ENCODE measurements at regions not wholly inside any gene's neighbourhood (a gene's known extent, or its start where the extent isn't known, plus 50 kb on each side); places are given as distances from the start of the nearest gene placed in this dataset.
"Not testable (repeated sequence)": the region's sequence is repeated elsewhere in the genome, so short reads cannot be mapped to it uniquely, and the experiment has no call there.

DNA sequence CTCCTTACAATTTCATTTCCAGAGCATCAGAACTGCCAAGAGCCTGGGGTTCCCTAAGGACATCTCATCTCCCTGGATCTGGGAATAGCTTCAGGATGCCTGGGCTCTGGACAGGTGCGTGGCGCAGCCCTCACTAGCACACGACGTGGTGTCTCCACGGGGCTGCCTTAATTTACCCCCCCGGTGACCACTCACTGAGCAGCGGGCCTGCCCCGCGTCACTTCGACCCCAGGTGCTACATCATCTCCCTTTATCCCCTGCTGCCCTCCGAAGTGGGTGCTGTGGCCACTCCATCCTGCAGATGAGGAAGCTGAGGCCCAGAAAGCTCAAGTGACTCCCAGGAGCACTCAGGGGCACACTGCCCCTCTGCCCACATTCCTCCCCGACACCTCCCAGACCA lies 177.8 kb upstream of the SFSWAP start:
- intact Hi-C loops (cut with micrococcal nuclease), result no loop called here

DNA sequence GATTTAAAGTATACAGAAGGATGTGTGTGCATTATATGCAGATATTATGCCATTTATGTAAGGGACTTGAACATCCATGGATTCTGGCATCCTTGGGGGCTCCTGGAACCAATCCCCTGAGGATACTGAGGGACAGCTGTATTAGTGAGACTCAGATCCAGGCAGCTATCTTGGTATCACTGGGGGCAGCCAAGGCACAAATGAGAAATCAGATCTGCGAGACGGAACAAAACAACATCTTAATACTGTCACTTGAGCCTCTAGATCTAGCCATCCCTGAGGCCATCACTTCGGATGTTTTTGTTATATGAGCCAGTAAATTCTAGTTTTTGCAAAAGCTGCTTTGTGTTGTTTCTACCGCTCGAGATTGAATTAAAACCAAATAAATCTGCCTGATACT lies 175.1 kb upstream of the SFSWAP start:
- intact Hi-C loops (cut with micrococcal nuclease), result no loop called here

DNA sequence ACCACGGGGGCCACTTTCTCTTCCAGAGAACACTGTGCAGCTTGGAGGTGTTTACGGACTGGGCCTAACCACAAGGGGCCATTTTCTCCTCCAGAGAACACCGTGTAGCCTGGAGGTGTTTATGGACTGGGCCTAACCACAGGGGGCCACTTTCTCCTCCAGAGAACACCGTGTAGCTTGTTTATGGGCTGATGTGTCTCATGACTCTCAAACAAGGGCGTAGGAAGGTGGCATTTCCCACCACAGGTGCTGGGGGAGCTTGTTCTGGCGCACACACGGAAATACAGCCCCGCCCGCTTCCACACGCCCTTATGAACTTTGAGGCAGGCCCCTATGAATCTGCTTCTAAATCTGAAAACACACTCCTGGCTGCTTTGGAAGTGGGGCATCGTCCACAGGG lies 174.6 kb upstream of the SFSWAP start:
- intact Hi-C loops (cut with micrococcal nuclease), result no loop called here

DNA sequence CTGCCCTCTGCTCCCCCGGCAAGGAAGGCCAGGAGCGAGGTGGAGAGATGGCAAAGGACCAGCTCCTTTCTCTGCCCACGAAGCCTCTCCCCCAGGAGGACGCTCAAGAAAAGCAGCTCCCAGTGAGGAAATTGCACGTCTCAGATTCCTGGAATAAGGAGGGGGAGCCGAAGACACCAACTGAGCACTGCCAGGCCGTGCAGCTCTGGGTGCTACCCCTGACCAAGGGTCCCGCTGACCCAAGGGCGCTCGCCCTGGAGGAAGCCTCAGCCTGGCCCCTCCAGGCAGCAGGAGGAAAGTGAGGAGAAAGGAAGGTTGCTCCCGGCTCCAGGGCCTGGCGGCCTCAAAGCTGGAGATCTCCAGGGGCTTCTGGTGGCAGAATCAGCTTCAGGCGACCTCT lies 174.1 kb upstream of the SFSWAP start:
- intact Hi-C loops (cut with micrococcal nuclease), result no loop called here

DNA sequence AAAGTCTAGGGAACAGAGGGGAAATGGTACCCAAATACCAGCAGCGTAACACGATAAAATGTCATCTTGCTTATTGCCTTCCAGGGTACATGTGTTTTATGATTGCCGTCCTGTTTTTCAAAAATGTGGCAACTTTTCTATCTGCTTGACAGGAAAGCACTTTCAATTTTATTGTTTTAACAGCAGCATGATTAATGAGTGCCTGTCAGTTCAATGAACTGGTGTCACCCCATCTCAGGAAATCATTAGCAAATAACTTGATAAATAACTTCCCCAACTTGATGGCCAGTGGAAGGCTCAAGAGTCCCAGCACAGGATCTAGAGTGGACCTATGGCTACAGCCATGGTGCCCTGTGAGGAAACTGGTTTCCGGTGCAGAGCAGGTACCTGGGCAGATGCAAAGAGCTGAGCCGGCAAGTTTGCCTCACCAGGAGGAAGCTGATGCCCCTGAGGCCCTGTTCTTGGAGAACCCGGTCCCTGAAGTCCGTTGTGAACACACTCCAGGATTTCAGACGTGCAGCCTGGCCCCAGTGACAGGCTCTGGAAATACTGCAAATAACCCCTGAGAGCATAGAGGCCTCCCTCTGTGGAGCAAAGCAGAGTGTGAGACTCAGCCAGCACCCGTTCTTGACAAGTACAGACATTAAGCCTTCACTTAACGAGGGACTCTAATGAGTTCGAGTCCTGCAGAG lies 173.5 kb upstream of the SFSWAP start:
- intact Hi-C loops (cut with micrococcal nuclease), result no loop called here

DNA sequence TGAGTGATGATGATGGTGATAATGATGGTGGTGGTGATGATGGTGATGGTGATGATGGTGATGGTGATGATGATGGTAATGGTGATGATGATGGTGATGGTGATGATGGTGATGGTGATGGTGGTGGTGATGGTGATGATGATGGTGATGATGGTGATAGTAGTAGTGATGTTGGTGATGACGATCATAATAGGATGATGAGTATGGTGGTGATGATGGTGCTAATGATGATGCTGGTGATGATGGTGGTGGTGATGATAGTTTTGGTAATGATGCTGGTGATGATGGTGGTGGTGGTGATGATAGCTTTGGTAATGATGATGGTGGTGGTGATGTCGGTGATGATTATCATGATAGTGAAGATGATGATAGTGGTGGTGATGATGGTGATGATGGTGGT lies 171.5 kb upstream of the SFSWAP start:
- intact Hi-C loops (cut with micrococcal nuclease), result no loop called here

DNA sequence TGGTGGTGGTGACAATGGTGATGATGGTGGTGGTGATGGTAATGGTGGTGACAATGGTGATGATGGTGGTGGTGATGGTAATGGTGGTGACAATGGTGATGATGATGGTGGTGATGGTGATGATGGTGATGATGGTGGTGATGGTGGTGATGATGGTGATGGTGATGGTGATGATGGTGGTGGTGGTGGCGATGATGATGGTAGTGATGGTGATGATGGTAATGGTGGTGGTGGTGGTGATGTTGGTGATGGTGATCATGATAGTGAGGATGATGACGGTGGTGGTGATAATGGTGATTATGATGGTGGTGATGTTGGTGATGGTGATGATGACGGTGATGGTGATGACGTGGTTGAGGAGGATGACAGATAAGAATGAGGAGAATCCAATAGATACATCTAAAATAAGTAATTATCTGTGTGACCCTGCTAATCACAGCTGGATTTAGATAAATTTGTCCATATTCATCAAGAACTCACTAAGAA lies 170.7 kb upstream of the SFSWAP start:
- intact Hi-C loops (cut with micrococcal nuclease), result no loop called here

DNA sequence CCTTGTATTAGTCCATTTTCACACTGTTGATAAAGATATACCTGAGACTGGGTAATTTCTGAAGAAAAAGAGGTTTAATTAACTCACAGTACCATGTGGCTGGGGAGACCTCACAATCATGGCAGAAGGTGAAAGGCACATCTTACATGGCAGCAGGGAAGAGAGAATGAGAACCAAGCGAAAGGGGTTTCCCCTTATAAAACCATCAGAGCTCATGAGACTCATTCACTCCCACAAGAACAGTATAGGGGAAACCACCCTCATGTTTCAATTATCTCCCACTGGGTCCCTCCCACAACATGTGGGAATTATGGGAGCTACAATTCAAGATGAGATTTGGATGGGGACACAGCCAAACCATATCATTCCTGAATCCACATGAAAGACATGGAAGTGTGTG lies 169.4 kb upstream of the SFSWAP start:
- intact Hi-C loops (cut with micrococcal nuclease), result not testable (repeated sequence)

DNA sequence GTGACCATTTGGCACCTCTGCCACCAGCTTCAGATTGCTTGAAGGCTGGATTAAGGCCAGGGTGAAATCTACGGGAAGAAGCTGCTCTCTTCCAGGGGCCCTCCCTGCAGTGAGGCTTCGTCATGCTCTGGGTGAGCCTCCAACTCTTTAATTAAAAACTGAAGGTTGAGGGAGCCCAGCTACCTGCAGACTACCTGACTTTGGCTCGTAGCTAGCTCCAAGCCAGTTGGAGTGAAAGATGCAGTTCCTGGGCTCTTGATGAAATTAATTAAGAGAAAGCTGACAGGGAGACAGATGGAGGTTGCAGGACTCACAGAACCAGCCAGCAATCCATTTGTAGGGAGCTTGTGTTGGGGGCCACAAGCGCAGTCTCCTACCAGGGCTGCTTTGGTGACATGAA lies 168.5 kb upstream of the SFSWAP start:
- intact Hi-C loops (cut with micrococcal nuclease), result no loop called here

DNA sequence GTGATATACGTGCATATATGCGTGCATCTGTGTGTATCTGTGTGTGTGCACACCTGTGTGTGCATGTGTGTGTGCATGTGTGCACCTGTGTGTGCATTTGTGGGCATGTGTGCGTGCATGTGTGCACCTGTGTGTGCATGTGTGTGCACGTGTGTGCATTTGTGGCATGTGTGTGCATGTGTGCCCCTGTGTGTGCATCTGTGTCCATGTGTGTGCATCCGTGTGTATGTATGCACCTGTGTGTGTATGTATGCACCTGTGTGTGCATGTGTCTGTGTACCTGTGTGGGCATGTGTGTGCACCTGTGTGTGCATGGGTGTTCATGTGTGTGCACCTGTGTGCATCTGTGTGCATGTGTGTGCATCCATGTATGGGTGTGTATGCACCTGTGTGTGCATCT lies 167.8 kb upstream of the SFSWAP start:
- intact Hi-C loops (cut with micrococcal nuclease), result no loop called here

DNA sequence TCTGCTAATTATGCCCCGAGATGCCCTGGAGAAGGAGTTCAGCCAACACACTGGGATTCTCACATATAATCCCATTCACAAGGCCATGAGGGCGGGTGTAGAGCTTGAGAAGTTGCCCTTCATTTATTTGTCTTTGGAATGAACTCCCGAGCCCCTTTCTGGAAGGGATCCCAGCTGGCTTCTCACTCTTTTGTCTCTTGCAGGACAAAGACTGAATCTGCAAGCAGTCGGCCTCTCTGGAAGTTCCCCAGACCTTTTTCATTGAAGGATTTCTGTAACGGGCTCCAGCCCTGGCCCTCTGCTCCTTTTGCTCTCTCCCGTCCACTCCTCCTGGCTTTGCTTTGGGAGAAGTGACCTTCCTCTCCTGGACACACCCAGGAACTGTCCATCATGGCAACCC lies 163.3 kb upstream of the SFSWAP start:
- intact Hi-C loops (cut with micrococcal nuclease), result no loop called here

DNA sequence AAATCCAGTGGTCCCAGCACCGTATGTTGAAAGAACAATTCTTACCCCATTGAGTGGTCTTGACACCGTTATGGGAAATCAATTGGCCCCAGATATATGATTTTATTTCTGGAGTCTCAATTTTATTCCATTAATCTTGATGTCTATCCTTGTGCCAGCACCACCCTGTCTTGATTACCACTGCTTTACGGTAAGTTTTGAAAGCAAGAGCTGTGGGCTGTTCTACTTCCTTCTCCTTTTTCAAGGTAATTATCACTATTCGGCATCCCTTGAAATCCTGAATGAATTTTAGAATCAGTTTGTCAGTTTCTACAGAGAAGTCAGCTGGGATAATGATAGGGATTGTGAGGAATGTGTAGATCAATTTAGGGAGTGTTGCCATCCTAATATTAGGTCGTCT lies 160.8 kb upstream of the SFSWAP start:
- intact Hi-C loops (cut with micrococcal nuclease), result no loop called here

DNA sequence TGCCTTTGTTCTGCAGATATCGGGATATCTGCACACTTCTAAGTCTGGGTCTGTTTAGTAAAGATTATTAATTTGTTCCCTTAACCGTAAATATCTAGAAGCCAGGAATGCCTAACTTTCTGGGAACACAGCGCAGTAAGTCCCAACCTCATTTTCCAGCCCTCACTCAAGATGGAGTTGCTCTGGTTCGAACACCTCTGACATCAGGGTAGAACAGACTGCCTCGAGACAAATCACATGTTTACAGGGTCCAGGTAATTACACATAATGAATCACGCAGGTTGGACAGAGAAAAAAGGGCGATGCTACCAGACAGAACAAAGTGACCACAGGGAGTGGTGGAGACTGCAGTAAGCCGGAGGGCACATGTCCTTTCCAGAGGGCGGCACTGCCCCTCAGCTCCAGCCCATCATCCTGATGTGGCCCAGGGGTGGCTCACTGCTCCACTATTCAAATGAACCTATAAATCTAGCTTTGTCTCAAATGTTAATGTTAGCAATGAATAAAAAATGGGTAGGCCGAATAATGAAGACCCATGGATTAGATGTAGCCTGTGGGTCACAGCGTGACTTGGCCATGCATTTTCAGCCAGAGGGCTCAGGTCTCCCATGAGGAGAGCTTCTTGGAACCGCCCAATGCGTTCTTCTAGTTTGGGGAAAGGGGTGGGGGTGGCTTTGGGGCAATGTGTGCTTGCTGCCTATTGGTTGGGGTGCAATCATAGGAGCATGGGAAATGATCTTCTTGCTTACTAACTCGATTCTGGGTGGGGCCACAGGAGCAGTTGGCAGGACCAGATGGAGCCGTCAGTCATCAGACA lies 159.0 kb upstream of the SFSWAP start:
- intact Hi-C loops (cut with micrococcal nuclease), result loop anchor here (1.0 kb wide), 1 partner anchor 34 kb away; no protein-coding TSS in a partner anchor

DNA sequence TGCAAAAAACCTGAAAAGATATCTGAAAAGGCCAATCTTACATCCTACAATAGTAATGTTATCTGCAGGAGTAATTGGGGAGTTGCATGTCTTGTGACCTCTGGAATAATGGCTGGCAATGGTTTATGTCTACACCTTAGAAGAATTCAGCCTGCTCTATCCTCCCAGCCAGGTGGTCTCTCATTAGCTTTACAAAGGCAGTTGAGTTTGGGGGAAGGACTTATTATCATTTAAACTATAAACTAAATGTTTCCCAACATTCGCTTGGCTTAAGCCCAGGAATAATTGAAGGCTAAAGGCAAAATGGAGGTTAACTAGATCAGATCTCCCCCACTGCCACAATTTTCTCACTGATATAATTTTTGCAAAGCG lies 158.4 kb upstream of the SFSWAP start:
- intact Hi-C loops (cut with micrococcal nuclease), result loop anchor here (1.0 kb wide), 1 partner anchor 34 kb away; no protein-coding TSS in a partner anchor

DNA sequence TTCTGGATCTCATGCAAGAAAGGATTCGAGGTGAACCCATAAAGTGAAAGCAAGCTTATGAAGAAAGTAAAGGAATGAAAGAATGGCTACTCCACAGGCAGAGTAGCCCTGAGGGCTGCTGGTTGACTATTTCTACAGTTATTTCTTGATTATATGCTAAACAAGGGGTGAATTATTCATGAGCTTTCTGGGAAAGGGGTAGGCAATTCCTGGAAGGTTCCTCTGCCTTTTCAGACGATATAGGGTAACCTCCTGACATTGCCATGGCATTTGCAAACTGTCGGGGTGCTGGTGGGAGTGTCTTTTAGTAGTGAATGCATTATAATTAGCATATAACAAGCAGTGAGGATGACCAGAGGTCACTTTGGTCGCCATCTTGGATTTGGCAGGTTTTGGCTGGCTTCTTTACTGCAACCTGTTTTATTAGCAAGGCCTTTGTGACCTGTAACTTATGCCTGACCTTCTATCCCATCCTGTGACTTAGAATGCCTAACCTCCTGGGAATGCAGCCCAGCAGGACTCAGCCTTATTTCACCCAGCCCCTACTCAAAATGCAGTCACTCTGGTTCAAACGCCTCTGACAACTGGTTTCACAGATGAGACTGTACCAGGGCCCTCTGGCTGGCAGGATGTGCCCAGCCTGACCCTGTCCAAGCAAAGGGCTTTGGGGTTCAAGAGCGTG lies 157.7 kb upstream of the SFSWAP start:
- intact Hi-C loops (cut with micrococcal nuclease), result no loop called here

DNA sequence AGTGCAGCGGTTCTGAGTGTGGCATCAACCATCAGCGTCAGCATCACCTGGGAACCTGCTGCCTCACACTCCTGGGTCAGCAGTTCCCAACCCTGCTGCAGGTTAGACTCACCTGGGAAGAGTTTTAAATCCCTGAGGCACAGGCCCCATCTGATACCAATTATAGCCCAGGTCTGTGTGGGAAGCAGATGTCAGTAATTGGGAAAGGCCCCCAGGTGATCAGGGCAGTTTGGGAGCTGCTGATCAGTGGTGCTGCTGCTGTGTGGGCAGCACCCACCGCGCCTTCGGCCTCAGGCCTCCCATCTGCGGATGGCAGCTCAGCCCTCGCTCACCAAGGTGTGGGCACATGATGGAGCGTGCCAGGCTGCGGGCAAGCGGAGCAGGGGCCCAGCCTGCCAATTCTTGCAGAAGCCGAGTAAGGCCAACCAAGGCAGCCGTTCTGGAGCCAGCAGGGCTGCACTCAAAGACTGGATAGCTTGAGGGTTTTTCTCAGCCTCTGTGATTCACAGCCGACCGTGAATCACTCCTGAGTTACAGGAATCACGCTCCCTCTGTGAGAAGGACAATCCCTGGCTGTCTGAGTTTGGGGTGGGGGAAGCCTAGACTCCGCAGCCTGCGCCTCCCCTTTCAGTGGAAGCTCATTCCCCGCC lies 155.6 kb upstream of the SFSWAP start:
- intact Hi-C loops (cut with micrococcal nuclease), result no loop called here

DNA sequence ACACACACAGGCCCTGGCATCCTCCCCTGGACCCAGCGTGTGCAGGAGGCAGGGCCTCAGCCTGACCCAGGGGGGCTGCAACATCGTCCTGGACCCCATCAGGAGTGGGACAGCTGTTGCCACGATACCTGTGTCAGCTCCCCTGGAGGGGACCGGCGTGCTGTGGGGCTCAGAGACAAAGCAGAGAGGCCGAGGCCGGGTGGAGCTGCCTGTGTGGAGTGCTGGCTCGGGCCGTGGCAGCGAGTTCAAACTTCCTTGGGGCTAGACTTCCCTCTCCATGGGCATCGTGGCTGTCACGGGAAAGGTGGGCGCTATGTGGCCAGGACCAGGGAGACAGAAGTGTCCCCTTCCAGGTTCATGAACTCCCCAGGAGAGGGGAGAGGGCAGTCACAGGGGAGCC lies 155.0 kb upstream of the SFSWAP start:
- intact Hi-C loops (cut with micrococcal nuclease), result no loop called here

DNA sequence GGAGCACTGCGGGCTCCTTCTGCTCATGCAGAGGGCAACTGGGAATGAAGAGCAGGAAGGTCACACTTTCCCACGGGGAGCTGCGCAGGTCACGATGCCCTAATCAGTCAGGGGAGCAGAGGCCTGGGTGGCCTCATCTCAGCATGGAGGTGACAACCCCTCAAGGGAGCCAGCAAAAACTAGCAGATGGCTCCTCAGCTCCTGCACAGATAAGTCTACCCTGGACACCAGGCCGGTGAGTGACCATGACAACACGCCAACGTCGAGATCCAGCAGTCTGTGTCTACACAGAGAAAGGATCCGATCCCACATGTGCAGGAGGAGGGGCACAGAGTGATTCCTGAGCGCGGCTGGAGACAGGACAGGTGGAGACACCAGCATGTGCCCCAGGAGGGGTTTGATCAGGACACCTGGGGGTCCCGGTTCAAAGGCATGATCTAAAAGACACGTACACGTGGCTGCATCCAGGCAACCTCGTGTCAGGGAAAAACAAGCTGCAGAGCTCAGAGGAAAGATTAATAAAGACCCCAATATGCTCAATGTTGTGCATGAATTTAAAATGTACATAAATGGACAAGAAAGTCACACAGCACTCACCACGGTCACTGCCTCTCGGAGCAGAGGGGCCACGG lies 153.7 kb upstream of the SFSWAP start:
- intact Hi-C loops (cut with micrococcal nuclease), result no loop called here

DNA sequence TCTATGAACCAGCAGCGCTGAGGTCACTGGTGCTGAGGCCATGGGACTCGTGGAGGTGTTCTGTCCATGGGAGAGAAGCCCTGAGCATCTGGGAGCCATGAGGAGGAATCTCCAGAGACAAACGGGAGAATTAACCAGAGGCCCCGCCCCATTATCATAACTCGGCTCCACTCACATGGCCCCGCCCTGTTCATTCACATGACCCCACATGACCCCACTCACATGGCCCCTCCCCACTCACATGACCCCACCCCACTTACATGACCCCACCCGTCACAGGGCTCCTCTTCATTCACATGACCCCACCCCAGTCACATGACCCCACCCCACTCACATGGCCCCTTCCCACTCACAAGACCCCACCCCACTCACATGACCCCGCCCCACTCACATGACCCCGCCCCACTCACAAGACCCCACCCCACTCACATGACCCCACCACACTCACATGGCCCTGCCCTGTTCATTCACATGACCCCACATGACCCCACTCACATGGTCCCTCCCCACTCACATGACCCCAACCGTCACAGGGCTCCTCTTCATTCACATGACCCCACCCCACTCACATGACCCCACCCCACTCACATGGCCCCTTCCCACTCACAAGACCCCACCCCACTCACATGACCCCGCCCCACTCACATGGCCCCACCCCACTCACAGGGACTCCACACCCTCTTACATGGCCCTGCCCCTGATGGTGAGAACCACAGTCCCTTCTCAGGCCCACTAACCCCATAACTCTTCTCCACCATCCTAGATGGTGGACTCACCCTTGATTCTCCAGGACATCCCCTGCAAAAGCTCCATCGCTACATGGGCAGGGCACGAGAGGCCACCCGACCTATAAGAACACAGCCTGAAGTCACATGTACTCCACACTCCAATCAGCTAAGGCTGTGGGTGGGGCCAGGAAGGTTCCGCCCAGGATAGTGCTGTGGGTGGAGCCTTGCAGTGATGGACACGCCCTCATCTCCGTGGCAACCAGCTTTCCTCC lies 151.1 kb upstream of the SFSWAP start:
- intact Hi-C loops (cut with micrococcal nuclease), result no loop called here

DNA sequence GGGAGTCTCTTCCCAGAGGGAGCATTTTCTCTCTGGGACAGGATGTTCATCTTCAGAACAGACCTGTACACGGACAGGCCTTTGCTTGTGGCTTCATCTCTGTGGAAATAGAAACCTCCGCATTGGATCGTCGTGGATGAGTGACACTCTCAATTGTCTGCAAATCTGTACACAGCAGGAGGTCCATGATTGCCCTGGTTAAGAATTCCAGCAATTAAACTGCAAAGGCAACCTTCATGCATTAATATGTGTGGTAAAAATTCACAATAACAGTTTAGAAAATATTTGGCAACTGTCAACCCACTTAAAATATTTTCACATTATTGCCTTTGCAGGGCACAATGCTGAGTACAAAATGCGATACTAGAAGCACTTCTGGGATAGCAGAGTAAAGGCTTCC lies 149.8 kb upstream of the SFSWAP start:
- intact Hi-C loops (cut with micrococcal nuclease), result no loop called here

Measured in T-helper 1 cell treated with Interleukin-12 subunit alpha and Interleukin-12 subunit beta and Interleukin-4 antibody, amounts not matched to agents 30 ng/mL and 1 ng/mL, for 36 hours (primary cell).